ENCODE measurements at regions not wholly inside any gene's neighbourhood (a gene's known extent, or its start where the extent isn't known, plus 50 kb on each side); places are given as distances from the start of the nearest gene placed in this dataset.

DNA sequence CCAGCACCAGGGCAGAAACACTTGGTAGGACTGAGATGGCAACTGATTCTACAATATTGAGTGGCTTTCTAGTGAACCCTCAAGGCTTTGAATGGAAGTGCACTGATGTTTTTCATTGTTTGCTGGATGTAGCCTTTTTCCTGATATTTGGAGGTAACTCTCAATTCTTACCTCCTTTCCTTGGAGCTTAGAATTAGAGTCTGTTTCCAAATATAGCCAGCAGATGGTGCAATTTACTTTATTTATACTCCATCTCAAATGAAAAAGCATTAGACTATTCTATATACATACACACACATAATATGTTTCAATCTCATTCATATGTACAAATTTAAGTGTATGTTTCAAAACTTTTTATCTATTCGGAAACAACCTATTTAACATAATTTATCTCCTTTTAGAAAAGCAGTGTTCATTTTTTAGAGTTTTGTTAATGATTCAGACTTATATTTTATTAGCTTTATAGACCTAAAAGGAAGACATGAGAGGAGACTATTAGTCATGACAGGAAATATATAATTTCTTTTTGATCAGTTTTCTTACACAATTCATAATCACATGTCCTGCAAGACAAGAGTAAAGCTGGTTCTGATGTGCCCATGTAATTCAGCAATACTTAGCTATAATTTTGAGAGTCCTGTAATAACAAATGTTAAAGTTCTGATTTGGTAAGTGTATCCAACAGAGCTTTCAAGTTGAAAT, 124.8 kb downstream of the NUP35 start:
- Mint-ChIP-seq H3K36me3 (ENCODE audit: low read depth) (no peaks in the 10 kb centered on the region), H3K9me3 (no peaks in the 10 kb centered on the region), H3K27ac (no peak overlapping the region), H3K4me3 (no peak overlapping the region), H3K27me3 (ENCODE audit: low read depth) (no peaks in the 10 kb centered on the region), H3K4me1 (no peaks in the 10 kb centered on the region)
- TF ChIP-seq, protein P1, sequence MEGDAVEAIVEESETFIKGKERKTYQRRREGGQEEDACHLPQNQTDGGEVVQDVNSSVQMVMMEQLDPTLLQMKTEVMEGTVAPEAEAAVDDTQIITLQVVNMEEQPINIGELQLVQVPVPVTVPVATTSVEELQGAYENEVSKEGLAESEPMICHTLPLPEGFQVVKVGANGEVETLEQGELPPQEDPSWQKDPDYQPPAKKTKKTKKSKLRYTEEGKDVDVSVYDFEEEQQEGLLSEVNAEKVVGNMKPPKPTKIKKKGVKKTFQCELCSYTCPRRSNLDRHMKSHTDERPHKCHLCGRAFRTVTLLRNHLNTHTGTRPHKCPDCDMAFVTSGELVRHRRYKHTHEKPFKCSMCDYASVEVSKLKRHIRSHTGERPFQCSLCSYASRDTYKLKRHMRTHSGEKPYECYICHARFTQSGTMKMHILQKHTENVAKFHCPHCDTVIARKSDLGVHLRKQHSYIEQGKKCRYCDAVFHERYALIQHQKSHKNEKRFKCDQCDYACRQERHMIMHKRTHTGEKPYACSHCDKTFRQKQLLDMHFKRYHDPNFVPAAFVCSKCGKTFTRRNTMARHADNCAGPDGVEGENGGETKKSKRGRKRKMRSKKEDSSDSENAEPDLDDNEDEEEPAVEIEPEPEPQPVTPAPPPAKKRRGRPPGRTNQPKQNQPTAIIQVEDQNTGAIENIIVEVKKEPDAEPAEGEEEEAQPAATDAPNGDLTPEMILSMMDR (IDR thresholded peaks at IDR 0.05; ENCODE audit: unreplicated experiment in 3 of 3), result peak; percentile 52 to 72 (median 52)

DNA sequence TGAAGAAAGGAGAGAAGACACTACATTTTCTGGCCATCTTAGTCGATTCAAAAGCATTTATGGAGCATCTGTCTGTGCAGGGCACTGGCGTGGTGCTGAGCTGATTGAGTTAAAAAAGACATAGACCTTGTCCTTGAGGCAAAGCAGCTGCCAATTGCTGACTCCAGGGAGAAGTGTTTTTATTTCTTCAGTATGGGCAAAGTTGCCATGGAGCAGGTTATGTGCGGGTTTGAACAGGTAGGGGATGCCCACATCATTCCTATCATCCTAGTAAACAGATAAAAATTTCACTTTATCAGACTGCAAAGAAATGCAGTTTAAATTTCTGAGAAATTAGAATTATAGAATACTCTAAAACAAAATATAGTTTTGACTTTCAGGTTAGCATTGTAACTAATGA, 125.8 kb downstream of the NUP35 start:
- Mint-ChIP-seq H3K4me1 (no peaks in the 10 kb centered on the region), H3K27ac (no peak overlapping the region), H3K4me3 (no peak overlapping the region)

DNA sequence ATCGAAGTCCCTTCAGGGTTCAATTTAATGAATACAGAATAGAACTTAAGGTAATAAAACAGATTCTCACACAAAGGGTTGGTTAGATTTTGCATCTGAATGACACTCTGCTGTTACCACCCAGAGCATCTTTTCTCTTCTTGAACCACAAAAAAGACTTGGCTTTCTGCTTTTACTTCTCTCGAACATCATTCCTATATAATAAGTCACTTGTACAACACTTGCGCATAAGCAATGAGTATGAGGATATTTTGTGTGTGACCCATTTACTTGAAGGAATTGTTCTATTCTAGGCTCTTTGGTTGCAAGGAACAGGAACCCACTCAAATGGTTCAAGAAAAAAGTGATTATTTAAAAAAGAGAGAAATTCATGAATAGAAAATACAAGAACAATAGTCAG, 126.2 kb downstream of the NUP35 start:
- no peak overlapping the region for H3K4me3 Mint-ChIP-seq
- H3K36me3 Mint-ChIP-seq (ENCODE audit: low read depth), result no peaks in the 10 kb centered on the region
- H3K4me1 Mint-ChIP-seq, result no peaks in the 10 kb centered on the region
- TF ChIP-seq, protein P1 (IDR thresholded peaks at IDR 0.05; ENCODE audit: unreplicated experiment in 3 of 3), result no peak
- no peak overlapping the region for H3K27ac Mint-ChIP-seq
- no peaks in the 10 kb centered on the region for H3K9me3 Mint-ChIP-seq
- H3K27me3 Mint-ChIP-seq (ENCODE audit: low read depth), result no peaks in the 10 kb centered on the region

More for the DNA sequence above, 125.8 kb downstream of the NUP35 start:
- no peaks in the 10 kb centered on the region for H3K9me3 Mint-ChIP-seq
- H3K27me3 Mint-ChIP-seq (ENCODE audit: low read depth), result no peaks in the 10 kb centered on the region
- TF ChIP-seq, protein P1 (IDR thresholded peaks at IDR 0.05; ENCODE audit: unreplicated experiment in 3 of 3), result no peak
- no peaks in the 10 kb centered on the region for H3K36me3 Mint-ChIP-seq (ENCODE audit: low read depth)

DNA sequence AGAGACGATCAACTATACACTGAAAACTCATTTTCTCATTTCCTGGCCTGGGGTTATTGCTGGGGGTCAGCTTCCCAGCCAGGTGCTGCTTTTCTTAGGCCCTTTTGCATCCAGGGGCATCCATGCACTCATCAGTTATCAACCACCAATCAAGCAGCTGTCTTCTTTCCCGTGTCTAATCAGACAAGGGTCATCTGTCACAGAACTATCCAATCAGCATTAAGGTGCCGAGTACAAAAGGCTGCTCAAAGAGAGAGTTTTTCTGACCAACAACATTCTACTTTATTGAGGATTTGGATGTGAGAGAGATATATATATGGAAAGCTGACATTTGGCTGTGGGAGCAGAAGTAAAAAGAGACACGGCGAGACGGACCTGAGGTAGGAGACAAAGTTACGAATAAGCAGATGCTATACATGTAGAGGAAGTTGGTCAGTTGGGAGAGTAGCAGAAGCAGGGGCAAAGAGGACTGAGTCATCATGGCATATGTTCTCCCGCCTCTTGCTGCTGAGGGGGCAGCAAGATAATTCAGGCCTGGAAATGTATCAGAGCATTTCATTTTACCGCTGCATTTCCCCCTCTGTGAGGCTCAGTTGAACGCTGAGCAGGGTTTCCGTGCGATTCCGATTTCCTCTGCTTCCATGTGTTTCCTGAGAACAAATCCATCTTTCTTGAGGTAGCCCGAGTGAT, 129.3 kb downstream of the NUP35 start:
- Mint-ChIP-seq H3K4me3 (no peak overlapping the region), H3K9me3 (no peaks in the 10 kb centered on the region), H3K27ac (no peak overlapping the region), H3K36me3 (ENCODE audit: low read depth) (no peaks in the 10 kb centered on the region), H3K4me1 (no peaks in the 10 kb centered on the region), H3K27me3 (ENCODE audit: low read depth) (no peaks in the 10 kb centered on the region)
- TF ChIP-seq, protein P1 (IDR thresholded peaks at IDR 0.05; ENCODE audit: unreplicated experiment in 3 of 3), result no peak

DNA sequence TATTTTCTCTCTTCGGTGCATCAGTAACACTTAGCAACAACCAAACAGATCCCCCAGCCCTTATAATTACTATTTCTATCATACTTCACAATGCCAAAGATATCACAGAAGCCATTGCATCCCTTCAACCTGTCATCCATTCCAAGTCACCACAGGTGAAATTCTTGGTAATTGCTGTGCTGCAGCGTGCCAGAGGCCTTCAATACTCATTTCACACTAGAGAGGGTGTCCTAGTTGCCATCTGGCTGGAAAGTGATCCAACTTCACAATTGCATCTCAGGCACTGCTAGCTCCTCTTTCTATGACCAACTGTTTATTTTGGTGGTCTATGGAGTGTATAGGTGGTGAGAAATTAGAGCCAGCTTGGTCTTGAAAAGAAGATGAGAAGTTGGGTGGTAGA, 131.2 kb downstream of the NUP35 start:
- Mint-ChIP-seq H3K4me1 (no peaks in the 10 kb centered on the region), H3K9me3 (no peaks in the 10 kb centered on the region), H3K27ac (no peak overlapping the region), H3K4me3 (no peak overlapping the region), H3K36me3 (ENCODE audit: low read depth) (no peaks in the 10 kb centered on the region), H3K27me3 (ENCODE audit: low read depth) (no peaks in the 10 kb centered on the region)
- TF ChIP-seq, protein P1 (IDR thresholded peaks at IDR 0.05; ENCODE audit: unreplicated experiment in 3 of 3), result no peak

DNA sequence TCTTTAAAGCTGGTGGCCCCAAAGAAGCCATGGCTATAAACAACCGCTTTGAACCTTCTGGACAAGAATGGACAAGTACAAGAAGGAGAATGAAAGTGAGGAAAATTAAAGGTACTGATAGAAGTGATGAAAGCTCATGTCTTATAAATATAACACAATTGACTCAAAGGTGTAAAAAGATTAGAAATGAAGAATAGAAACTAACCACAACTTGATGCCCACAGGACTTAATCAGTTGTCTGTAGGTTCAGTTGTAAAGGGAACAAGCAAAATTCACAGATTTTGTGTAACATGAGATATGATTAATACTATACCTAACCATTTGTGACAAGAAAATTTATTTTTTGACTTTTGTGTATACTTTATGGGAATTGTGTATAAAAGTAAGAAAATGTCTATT, 135.7 kb downstream of the NUP35 start:
- no peaks in the 10 kb centered on the region for H3K36me3 Mint-ChIP-seq (ENCODE audit: low read depth)
- H3K27ac Mint-ChIP-seq, result no peak overlapping the region
- no peaks in the 10 kb centered on the region for H3K27me3 Mint-ChIP-seq (ENCODE audit: low read depth)
- H3K4me3 Mint-ChIP-seq, result no peak overlapping the region
- peaks cover 6% of the 10 kb centered on the region for H3K9me3 Mint-ChIP-seq
- TF ChIP-seq, protein P1 (IDR thresholded peaks at IDR 0.05; ENCODE audit: unreplicated experiment in 3 of 3), result no peak
- H3K4me1 Mint-ChIP-seq, result no peaks in the 10 kb centered on the region

Measured in nephron (organoid).